ENCODE measurements at regions not wholly inside any gene's neighbourhood (a gene's known extent, or its start where the extent isn't known, plus 50 kb on each side); places are given as distances from the start of the nearest gene placed in this dataset.
"Not testable (repeated sequence)": the region's sequence is repeated elsewhere in the genome, so short reads cannot be mapped to it uniquely, and the experiment has no call there.

GRCh38 chr4:131459430-131460101 lies 1689.5 kb upstream of the PCDH10 start:
- no peak for DNase-seq (ENCODE audit: low read depth)

DNA sequence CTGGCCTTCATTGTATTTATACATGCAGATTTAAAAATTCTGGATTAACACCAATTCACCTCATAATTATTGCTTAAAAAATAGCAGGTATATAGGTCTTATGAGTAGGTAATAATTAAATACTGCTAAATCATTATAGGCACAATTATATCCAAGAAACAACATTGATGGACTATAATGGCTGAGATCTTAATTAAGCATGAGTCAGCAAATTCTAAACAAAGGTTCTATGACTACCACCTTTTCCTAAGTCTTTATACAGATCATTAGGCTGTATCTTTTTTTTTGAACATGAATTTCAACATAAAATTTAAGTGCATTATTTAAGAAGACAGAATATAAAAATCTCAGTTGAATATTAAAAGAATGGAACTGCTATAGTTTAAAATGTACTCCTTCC lies 1678.7 kb upstream of the PCDH10 start:
- no peak for DNase-seq (ENCODE audit: low read depth)

DNA sequence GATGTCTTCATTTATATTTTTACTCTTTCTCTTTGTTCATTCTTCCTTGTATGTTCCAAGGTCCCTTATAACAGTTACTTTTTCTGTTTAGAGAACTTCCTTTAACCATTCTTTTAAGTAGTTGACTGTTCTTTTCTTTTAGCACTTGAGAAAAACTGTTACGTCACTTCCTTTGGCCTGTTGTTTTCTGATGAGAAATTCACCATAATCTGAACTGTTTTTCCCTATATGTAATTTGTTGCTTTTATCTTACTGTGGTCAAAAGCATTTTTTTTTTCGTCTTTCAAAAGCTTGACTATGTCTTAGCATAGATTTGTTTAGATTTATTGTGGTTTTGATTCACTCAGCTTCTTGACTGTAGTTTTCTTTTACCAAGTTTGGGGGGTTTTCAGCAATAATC lies 1660.3 kb upstream of the PCDH10 start:
- no peak for DNase-seq (ENCODE audit: low read depth)

- DNase-seq (ENCODE audit: low read depth): not testable (repeated sequence)
Measured at GRCh38 chr4:131496211-131496610, 1652.9 kb upstream of the PCDH10 start.

DNA sequence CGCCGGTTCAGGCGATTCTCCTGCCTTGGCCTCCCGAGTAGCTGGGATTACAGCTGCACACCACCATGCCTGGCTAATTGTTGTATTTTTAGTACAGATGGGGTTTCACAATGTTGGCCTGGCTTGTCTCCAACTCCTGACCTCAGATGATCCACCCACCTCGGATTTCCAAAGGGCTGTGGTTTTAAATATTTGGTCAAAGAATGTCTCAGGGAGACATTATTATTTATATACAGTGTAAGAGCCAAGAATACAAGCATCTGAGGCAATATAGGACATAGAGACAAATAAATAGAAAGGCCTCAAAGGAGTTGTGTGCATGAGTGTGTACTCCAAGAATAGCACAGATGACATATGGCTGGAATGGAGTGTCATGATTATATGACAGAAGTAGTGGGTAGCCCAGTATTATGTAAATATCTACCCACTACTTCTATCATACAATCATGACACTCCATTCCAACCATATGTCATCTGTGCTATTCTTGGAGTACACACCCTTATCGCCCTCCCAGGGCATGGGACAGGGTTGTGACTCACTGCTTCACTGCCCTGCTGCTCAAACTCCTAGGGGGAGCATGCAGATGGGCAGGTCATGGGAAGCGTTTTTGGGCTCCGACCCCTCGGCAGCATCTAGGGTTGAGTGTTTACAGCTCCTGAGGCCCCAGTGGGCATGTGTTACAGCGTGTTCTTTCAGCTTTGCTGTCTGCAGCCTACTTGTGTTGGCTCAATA lies 1649.8 kb upstream of the PCDH10 start:
- peak; percentile 77 for DNase-seq (ENCODE audit: low read depth)

- peak; percentile 65 for DNase-seq (ENCODE audit: low read depth)
Measured at GRCh38 chr4:131509521-131509920, 1639.6 kb upstream of the PCDH10 start.

- DNase-seq (ENCODE audit: low read depth): no peak
Measured at GRCh38 chr4:131526686-131527085, 1622.4 kb upstream of the PCDH10 start.

- DNase-seq (ENCODE audit: low read depth): no peak
Measured at GRCh38 chr4:131531087-131531486, 1618.0 kb upstream of the PCDH10 start.

DNA sequence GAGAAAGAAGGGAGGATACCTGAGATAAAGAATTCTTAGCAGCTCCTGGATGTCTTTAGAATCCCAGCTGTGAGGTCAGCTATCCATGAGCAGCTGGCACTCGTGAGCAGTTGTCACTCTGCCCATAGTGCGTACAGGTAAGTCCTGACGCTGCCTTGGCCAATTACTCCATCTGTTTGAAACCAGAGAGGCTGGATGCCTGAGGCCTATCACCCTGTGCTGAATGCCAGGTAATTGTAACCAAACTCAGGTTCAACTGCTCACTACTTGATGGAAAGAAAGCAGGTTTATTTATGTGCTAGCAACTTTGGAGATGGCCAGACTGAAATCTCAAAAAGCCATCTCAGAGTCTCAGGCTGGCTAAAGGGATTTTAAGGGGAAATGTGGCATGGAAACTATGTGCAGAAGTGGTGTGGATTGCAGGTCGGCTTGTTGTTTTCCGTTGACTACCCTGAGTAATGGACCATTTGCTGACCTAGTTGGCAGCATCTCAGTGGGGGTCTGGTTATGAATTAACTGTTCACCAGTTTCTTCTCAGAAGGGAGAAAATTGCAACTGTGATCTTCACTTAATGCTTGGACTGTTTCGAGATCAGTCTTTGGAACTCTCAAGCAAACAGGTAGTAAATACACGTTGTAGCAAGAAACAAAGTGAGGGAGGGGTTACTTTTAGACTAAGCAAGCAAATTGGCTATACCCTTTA lies 1614.0 kb upstream of the PCDH10 start:
- DNase-seq (ENCODE audit: low read depth): no peak

DNA sequence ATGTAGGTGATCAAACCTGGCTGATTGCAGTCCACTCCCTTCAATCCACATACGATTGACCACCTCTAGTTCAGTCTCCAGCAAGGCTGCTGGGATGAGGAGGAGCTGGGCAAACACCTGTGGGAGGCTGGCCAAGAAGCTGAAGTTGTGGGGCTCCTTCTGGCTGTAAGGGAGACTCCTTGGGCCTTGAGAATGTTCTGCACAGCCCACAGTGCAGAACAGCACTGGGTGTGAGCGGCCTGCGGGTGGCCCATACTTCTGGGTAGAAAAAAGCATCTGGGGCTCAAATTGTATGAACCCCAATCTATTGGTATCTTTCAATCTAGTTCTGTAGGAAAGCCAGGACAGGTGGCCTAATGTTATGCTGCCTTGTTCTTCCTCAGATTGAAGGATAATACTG lies 1608.8 kb upstream of the PCDH10 start:
- DNase-seq (ENCODE audit: low read depth): no peak

DNA sequence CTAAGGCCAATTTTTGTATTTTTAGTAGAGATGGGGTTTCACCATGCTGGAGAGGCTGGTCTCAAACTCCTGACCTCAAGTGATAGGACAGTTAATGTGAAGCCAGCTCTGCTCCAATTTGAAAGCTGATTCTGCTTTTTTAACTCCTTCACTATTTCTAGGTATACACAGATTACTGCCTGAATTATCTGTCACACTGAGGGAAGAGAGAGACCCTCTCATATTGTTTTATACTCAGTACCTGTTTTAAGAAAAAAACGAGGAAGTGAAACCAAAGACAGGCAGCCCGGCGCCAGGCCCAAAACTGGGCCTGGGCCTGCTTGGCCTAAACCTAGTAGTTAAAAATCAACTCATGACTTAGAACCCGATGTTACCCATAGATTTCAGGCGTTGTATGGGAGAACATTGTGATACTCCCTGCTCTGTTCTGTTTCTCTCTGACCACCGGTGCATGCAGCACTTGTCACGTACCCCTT lies 1601.5 kb upstream of the PCDH10 start:
- no peak for DNase-seq (ENCODE audit: low read depth)

DNA sequence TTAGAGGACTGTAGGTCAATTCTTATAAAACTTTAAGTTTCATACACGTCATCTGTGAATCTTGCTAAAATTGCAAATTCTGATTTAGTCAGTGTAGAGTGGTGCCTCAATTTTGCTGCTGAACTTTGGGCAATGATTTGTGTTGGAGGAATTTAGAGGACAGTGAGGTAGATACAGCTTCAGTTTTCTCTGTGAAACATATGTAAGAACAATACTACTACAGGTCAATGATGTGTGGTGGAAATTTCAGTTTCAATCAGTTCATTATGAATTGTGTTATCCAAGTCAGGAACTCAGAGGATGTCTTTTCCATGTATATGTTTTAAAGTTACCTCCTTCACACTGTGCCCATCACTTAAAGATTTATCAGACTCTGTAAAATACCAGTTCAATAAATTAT lies 1597.8 kb upstream of the PCDH10 start:
- no peak for DNase-seq (ENCODE audit: low read depth)

DNA sequence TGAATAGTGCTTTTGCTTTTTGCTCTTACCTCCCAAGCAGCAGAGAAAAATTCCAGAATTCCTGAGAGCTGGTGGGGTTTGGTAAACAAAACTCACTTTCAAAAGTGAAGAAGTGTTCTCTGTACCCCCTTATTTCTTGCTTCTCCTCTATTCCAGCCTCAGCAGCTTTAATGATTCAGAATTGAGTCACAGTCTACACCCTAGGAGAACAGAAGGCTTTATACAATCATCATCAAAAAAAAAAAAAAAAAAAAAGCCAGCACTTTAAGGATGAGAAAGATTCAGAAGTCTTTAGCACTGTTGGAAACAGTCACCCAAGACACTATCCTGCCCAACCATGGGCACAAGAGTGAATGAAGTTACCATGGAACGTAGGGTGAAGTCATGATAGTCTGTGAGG lies 1583.1 kb upstream of the PCDH10 start:
- DNase-seq (ENCODE audit: low read depth): no peak

DNA sequence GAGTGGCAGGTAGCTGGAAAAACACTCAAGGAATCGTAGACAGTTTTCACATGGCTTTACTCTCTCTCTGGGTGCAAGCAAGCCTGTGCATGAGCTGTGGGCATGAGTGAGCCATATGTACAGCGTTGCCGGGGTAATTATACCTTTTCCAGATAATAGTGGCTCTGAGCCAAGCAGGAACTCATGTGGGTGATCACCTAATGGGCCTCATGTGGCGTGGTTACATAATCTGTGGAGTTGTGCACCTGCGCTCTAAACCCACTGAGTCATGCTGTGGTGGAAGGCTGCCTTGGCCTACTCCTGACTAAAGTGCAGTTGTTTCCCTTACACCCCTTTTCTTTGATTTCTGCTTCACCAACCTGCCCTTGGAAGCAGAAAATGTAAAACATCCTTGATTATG lies 1564.5 kb upstream of the PCDH10 start:
- DNase-seq (ENCODE audit: low read depth): no peak

DNA sequence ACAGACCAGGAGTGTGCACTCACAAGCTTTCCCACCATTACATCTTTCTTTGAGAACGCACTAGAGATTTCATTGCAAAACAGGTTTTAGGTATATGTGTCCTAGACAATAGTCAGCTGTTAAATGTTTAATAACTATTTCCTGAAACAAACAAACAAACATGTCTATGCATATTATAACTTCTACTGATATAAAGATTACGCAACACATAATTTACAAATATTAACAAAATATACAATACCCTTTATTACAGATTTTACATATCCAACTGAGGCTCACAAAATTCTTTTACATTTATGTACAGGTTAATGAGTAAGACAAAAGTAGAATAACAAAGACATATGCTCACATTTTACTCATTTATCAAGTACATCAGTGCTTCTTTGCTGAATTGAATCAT lies 1554.0 kb upstream of the PCDH10 start:
- DNase-seq (ENCODE audit: low read depth): no peak

DNA sequence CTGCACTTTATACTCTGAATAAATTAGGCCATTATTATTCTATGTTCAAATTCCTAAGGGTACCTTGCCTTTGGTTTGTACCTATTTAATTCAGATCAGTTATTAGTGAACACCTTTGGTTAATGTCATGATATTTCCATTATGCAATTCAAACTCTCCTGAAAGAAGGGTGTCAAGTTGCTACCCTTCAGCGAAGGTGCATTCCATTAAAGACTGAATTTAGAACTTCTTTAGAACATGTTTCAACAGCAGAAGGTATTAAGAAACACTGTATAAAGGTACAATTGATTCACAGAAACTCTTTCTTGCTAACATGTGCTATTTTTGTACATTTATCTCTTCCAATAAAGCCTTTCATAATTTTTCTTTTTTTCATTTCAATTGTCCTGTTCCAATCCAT lies 1545.4 kb upstream of the PCDH10 start:
- DNase-seq (ENCODE audit: low read depth): no peak

DNA sequence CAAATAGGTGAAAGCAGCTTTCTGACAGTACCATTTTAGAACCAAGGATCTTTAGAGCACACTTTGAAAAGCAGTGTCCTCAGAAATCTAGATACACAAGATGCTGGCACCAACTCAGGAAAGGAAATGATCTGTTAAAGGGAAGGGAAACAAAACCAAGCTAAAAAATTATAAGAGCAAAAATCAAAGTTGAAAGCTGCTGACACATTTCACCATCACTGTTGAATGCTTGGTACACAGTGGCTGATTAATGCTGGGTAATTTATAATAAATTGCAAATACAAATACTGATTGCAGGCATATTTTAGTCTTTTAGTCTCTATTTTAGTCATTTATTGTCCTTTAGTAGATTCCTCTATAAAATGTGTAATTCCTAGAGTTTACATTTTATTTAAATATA lies 1540.1 kb upstream of the PCDH10 start:
- no peak for DNase-seq (ENCODE audit: low read depth)

DNA sequence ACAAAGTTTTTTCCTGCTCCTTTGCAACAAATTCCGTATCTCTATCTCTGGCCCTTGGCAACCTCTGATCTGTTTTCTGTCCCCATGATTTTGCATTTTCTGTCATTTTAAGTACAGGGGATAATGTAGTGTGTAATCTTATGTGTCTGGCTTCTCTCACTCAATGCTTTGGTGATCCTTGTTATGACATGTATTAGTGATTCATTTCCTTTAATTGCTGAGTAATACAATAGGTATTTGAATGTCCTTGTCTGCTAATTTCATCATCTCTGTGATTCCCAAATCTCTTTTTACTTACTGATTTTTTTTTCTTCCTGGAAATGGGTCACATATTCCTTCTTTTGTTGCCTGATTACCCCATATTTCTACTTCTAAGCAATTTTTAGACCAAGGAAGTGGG lies 1538.6 kb upstream of the PCDH10 start:
- DNase-seq (ENCODE audit: low read depth): peak; percentile 71

GRCh38 chr4:131613086-131613823 lies 1535.8 kb upstream of the PCDH10 start:
- DNase-seq (ENCODE audit: low read depth): no peak

DNA sequence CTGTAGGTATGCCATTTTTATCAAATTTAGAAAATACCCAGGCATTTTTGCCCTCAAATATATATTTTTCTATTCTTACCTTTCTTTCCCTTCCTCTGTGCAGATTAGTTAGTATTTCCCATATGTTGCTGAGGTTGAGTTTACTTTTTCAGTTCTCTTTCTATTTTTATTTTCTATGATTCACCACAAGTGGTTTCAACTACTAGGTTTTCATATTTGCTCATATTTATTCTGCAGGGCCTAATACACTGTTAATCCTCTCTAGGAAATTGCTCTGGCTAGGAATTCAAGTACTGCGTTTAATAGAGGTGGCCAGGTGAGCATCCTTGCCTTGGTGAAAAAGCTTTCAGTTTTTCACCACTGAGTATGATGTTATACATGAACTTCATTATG lies 1535.3 kb upstream of the PCDH10 start:
- DNase-seq (ENCODE audit: low read depth): no peak

DNA sequence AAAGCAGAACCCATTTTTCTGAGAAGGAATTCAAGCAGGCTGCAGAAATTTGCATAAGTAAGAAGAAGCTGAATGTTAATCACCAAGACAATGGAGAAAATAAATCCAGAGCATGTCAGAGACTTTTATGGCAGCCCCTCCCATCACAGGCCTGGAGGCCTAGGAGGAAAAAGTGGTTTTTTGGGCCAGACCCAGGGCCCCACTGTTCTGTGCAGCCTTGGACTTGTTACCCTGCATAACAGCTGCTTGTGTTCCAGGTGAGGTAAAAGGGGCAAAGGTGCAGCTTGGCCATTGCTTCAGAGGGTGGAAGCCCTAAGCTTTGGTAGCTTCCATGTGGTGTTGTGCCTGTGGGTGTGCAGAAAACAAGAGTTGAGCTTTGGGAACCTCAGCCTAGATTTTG lies 1516.2 kb upstream of the PCDH10 start:
- DNase-seq (ENCODE audit: low read depth): no peak

GRCh38 chr4:131635191-131635590 lies 1513.9 kb upstream of the PCDH10 start:
- no peak for DNase-seq (ENCODE audit: low read depth)

Data from fibroblast of the conjunctiva (primary cell).